HUES64 (cell line): ENCODE measurements at regions not wholly inside any gene's neighbourhood (a gene's known extent, or its start where the extent isn't known, plus 50 kb on each side); places are given as distances from the start of the nearest gene placed in this dataset.

Experiments used
- H3K27ac ChIP-seq: 2 replicates; pipeline ENCODE4 v1.7.0; 2013; ENCODE audit warnings: low read depth, low read length, inconsistent platforms
- H3K27me3 ChIP-seq: 2 replicates; pipeline ENCODE4 v1.6.1; 2013; ENCODE audit warnings: mild to moderate bottlenecking, low read length; ENCODE audit not compliant: insufficient read depth
- H3K36me3 ChIP-seq: 2 replicates; pipeline ENCODE4 v1.6.1; 2013; ENCODE audit warnings: mild to moderate bottlenecking, low read length; ENCODE audit not compliant: insufficient read depth
- H3K4me1 ChIP-seq: 2 replicates; pipeline ENCODE4 v1.6.1; 2013; ENCODE audit warnings: mild to moderate bottlenecking, low read length, moderate library complexity; ENCODE audit not compliant: insufficient read depth
- H3K4me3 ChIP-seq: 2 replicates; pipeline ENCODE4 v1.5.1; 2013; ENCODE audit warnings: mild to moderate bottlenecking, low read length, moderate library complexity
- H3K9ac ChIP-seq: 2 replicates; pipeline ENCODE4 v1.6.1; 2013; ENCODE audit warnings: mild to moderate bottlenecking, low read depth, low read length
- H3K9me3 ChIP-seq: 2 replicates; pipeline ENCODE4 v1.6.1; 2013; ENCODE audit warnings: low read depth, low read length; ENCODE audit not compliant: insufficient read depth
- WGBS: fragments of 150-250, 120-280 bp; methylation state at CpG from one replicate; pipeline ENCODE4 v1.1.7; 2013; ENCODE audit warnings: missing lambda C conversion rate; 5-methylcytosine and 5-hydroxymethylcytosine counted together

DNA sequence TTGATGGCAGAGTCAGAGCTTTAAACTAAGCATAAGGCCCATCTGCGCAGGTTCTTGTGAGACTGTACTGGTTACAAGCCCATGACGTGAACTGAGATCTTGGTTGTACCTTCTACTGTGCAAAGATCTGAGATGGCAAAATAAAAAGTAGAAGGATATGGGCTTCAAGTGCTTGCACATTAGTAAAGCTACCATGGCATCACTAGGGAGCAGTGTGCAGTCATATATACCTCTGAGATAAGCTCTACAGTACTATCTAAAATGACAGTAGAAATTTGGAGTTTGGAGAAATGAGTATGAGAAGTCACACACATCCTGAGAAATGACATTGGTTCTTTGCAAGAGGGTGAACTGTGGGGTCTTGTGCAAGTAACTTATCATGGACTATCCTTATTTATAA, 408.2 kb upstream of the PRR16 start:
- no peaks in the 10 kb centered on the region for H3K9me3 ChIP-seq
- H3K36me3 ChIP-seq, result no peaks in the 10 kb centered on the region
- H3K27me3 ChIP-seq, result no peaks in the 10 kb centered on the region
- H3K9ac ChIP-seq, result no peak overlapping the region
- H3K4me1 ChIP-seq, result no peaks in the 10 kb centered on the region
- no peak overlapping the region for H3K27ac ChIP-seq
- H3K4me3 ChIP-seq, result no peak overlapping the region
- 94% methylated on average over 2 of the region's 2 CpGs for WGBS

DNA sequence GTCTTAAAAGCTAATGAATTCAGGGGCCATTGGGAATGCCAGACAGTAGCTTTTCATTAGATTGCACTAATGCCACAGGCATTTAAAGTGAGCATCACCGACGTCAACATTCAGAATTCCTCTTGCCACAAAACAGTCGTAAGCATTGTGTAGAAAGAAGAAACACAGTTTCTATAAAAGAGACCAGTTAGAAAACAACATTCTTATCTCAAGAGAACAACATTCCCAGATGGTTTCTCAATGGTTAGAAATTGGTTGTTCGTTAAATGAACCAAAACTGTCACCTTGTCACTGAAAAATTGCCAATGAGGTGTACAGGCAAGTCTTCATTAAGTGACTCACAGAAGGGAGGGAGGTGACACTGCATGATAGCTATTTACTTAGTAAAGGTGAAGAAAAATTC, 401.6 kb upstream of the PRR16 start:
- Histone ChIP-seq H3K27me3 (no peaks in the 10 kb centered on the region), H3K36me3 (no peaks in the 10 kb centered on the region), H3K9me3 (no peaks in the 10 kb centered on the region), H3K9ac (no peak overlapping the region), H3K4me3 (no peak overlapping the region), H3K27ac (no peak overlapping the region), H3K4me1 (no peaks in the 10 kb centered on the region)
- WGBS, result 92% methylated on average over 4 of the region's 4 CpGs

DNA sequence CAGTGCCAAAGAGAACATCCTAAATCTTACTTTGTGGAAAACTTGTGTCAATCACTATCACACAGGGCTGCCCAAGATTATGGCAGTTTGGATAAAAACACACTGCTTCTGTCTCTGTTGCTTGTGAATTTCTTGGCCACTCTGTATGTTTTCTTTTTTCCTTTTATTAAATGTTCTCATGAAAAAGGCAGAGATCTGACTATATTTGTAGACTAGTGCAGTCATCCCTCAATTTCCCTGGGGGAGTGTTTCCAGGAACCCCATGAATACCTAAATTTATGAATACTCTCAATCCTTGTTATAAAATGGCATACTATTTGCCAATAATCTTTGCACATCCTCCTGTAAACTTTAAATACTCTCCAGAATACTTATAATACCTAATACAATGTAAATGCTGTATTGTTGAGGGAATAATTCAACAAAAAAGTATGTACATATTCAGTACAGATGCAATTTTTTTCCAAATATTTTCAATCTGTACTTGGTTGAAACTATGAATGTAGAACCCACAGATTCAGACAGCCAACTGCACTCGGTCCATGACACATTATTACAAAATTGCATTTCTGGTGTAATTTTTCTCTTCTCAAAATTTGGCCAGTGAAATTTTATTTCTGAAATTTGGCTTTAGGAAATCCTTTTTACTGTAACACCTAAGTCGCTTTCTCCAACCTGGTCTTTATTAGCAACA, 391.9 kb upstream of the PRR16 start:
- Histone ChIP-seq H3K4me3 (no peak overlapping the region), H3K9me3 (no peaks in the 10 kb centered on the region), H3K4me1 (no peaks in the 10 kb centered on the region), H3K36me3 (no peaks in the 10 kb centered on the region), H3K27me3 (no peaks in the 10 kb centered on the region), H3K27ac (no peak overlapping the region), H3K9ac (no peak overlapping the region)
- WGBS, result 91% methylated on average over 2 of the region's 2 CpGs

DNA sequence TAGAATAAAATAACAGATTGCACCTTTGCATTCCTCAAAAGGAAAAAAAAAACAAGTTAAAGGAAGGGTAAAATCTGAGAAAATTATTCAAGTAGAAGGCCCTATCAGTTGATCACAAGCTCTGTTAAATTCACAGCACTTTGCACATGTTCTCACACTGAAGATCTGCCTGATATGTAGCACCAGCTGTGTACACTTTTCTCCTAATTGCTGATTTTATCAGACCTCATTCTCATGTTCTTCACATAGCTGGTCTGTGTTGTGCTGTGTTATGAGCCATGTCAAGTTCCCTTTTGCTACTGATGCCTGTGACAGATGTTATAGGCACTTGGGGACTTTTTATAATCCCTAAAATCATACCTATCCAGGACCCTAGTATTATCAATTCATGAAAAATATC, 390.4 kb upstream of the PRR16 start:
- Histone ChIP-seq H3K4me1 (no peaks in the 10 kb centered on the region), H3K36me3 (no peaks in the 10 kb centered on the region), H3K27me3 (no peaks in the 10 kb centered on the region), H3K27ac (no peak overlapping the region), H3K9me3 (no peaks in the 10 kb centered on the region), H3K9ac (no peak overlapping the region), H3K4me3 (no peak overlapping the region)

DNA sequence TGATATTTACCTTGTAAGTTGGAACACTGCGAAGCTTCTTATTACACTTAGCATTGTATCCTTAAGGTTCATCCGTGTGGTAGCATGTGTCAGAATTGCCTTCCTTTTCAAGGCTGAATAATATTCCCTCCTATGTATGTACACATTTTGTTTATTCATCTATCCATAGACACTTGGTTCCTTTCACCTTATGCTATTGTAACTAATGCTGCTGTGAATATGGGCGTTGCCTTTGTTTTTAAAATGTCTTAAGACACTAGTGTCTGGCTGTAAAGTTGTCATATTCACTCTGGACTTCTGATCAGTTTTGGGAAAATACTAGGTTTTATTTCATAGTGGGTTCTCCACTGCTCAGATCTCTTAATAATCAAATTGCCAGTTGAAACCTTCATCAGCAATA, 383.3 kb upstream of the PRR16 start:
- Histone ChIP-seq H3K27ac (no peak overlapping the region), H3K9ac (no peak overlapping the region), H3K4me1 (peaks cover 9% of the 10 kb centered on the region; the same call in 1 of the 2 replicates), H3K9me3 (no peaks in the 10 kb centered on the region), H3K4me3 (no peak overlapping the region), H3K36me3 (no peaks in the 10 kb centered on the region), H3K27me3 (no peaks in the 10 kb centered on the region)
- WGBS, result 62% methylated on average over 3 of the region's 3 CpGs

DNA sequence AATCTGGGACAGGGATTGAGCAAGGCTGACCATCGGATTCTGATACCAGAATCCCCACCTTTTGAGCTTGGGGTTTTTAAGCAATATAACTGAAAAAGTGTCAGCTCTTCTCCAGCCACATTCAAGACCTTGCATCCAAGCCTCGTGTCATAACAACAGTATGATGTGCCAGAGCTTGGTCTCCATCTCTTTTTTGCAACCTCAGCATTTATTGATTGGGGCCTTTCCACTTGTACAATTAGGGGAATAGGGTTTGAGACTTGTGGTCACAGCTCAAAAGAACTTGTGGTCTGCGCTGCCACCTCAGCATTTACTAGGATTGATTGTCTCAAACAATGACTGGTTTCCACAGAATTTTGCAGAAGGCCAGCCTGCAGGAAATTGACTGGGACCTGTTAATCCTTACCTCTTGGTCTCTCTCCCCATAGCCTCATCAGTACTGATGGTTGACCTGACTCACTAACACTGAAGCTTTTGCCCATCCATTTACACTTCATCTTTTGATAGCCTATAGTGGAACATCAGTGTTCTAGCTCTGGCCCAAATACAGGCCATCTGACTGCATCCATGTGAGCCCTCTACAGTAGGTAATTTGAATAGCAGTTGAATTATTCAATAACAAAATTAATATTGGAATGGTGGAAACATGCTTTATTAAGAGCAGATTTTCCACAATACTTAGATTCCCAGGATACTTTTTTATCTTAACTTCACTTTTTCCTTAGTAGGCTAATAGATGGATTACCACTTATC, 381.6 kb upstream of the PRR16 start:
- Histone ChIP-seq H3K4me1 (peaks cover 9% of the 10 kb centered on the region; the same call in 1 of the 2 replicates), H3K27ac (no peak overlapping the region), H3K27me3 (no peaks in the 10 kb centered on the region), H3K36me3 (no peaks in the 10 kb centered on the region), H3K9ac (no peak overlapping the region), H3K4me3 (no peak overlapping the region), H3K9me3 (no peaks in the 10 kb centered on the region)
- 94% methylated on average over 3 of the region's 3 CpGs for WGBS

DNA sequence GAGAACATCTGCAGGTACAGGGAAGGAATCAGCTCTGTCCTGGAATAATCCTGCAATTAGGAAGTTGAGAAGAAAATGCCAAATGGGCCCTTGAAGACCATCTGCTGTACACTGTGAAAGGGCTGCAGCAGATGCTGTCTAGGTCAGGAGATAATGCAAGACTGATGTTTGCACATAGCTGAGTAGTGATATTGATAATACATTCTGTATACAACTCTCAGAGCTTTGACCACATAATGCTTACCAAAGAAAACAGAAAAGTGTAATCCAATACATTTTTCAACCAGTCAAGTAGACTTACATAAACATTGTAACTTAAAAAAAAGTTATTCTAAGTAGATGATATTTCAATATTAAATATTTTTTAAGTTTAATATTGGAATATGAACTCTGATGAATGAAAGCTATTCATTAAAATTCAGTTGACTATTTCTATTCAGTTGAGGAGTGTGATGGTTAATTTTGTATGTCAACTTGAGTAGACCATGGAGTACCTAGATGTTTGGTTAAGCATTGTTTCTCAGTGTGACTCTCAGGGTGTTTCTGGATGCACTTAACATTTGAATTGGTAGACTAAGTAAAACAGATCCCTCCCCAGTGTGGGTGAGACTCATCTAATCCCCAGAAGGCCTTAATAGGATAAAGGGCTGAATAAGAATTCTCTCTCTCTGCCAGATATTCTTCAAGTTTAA, 380.1 kb upstream of the PRR16 start:
- H3K27me3 ChIP-seq, result no peaks in the 10 kb centered on the region
- H3K4me3 ChIP-seq, result no peak overlapping the region
- H3K4me1 ChIP-seq, result peaks cover 9% of the 10 kb centered on the region; the same call in 1 of the 2 replicates
- no peaks in the 10 kb centered on the region for H3K36me3 ChIP-seq
- no peaks in the 10 kb centered on the region for H3K9me3 ChIP-seq
- H3K27ac ChIP-seq, result no peak overlapping the region
- H3K9ac ChIP-seq, result no peak overlapping the region

DNA sequence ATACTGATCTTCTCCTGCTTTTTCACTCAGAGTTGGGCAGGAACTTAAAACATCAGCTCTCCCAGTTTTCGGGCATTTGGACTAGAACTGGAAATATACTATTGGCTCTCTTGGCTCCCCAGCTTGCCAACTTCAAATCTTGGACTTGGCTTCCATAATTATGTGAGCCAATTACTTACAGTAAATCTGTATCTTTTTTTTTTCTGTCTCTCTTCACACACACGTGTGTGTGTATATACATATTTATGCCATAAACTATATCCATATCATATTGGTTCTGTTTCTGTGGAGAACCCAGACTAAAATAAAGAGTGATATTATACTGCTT, 379.6 kb upstream of the PRR16 start:
- Histone ChIP-seq H3K9me3 (no peaks in the 10 kb centered on the region), H3K4me3 (no peak overlapping the region), H3K27ac (no peak overlapping the region), H3K27me3 (no peaks in the 10 kb centered on the region), H3K9ac (no peak overlapping the region), H3K36me3 (no peaks in the 10 kb centered on the region), H3K4me1 (peaks cover 9% of the 10 kb centered on the region; the same call in 1 of the 2 replicates)
- 87% methylated on average over 1 of the region's 2 CpGs for WGBS

DNA sequence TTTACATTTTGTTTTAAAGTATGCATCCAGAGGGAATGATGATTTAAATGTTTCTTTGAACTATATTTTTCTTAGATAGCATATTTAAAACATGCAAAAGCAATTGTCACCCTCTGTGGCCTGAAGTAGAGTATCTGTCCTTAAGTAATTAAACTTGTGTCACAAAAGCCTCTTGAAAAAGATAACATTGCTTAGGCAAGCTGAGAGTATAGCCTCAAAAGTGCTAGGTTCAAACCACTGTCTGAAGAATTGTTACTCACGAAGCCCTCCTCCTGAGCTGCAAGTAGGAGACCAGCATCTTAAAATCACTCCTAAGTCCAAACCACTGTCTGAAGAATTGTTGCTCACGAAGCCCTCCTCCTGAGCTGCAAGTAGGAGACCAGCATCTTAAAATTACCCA, 378.0 kb upstream of the PRR16 start:
- H3K27me3 ChIP-seq, result no peaks in the 10 kb centered on the region
- no peak overlapping the region for H3K9ac ChIP-seq
- H3K4me3 ChIP-seq, result no peak overlapping the region
- H3K36me3 ChIP-seq, result no peaks in the 10 kb centered on the region
- no peak overlapping the region for H3K27ac ChIP-seq
- WGBS, result 84% methylated on average over 2 of the region's 2 CpGs
- H3K4me1 ChIP-seq, result peaks cover 9% of the 10 kb centered on the region; the same call in 1 of the 2 replicates
- no peaks in the 10 kb centered on the region for H3K9me3 ChIP-seq

DNA sequence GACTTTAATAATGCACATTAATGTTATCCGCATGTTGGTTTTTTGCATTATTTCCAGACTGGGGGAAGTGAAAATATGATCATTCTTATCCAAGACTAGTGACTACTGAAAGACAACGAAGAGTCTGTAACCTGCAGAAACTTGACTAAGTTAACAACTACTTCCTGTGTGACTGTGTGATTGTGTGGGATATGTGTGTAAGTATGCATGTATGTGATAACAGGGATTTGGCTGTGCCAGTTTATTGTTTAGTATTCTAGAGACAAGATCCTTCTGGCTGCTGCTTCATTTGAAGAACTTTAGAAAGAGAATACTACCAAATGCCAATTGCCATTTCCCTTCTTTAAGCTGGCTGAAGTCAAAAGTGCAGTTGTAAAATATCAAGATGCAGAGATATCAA, 375.7 kb upstream of the PRR16 start:
- Histone ChIP-seq H3K4me3 (no peak overlapping the region), H3K9ac (no peak overlapping the region), H3K36me3 (no peaks in the 10 kb centered on the region), H3K27me3 (no peaks in the 10 kb centered on the region), H3K27ac (no peak overlapping the region), H3K9me3 (no peaks in the 10 kb centered on the region), H3K4me1 (peaks cover 9% of the 10 kb centered on the region; the same call in 1 of the 2 replicates)
- 97% methylated on average over 2 of the region's 2 CpGs for WGBS

DNA sequence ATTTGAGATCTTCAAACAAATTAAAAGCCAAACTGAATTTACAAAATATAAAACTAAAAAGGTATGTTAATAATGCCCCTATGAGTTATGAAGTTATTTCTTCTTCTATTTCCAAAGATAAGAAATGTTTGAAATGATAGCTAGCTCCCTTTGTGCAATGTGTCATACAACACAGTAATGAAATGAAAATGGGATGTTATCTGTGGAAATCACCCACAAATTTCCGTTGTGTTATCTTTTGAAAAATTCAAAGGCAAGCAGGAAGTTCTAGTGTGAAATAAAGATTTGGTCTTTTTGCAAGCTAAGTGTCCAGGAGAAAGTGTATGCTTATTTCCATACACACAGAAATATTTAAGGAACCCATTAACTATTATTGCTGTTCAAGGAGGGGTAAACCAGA, 375.3 kb upstream of the PRR16 start:
- H3K27me3 ChIP-seq, result no peaks in the 10 kb centered on the region
- no peaks in the 10 kb centered on the region for H3K9me3 ChIP-seq
- H3K9ac ChIP-seq, result no peak overlapping the region
- no peak overlapping the region for H3K27ac ChIP-seq
- WGBS, result 100% methylated on average over 1 of the region's 1 CpG
- no peaks in the 10 kb centered on the region for H3K36me3 ChIP-seq
- no peak overlapping the region for H3K4me3 ChIP-seq
- H3K4me1 ChIP-seq, result peaks cover 9% of the 10 kb centered on the region; the same call in 1 of the 2 replicates
